ENCODE measurements at regions not wholly inside any gene's neighbourhood (a gene's known extent, or its start where the extent isn't known, plus 50 kb on each side); places are given as distances from the start of the nearest gene placed in this dataset.

- no peak for TF ChIP-seq POLR2A (IDR thresholded peaks at IDR 0.05)
- TF ChIP-seq, protein P1, sequence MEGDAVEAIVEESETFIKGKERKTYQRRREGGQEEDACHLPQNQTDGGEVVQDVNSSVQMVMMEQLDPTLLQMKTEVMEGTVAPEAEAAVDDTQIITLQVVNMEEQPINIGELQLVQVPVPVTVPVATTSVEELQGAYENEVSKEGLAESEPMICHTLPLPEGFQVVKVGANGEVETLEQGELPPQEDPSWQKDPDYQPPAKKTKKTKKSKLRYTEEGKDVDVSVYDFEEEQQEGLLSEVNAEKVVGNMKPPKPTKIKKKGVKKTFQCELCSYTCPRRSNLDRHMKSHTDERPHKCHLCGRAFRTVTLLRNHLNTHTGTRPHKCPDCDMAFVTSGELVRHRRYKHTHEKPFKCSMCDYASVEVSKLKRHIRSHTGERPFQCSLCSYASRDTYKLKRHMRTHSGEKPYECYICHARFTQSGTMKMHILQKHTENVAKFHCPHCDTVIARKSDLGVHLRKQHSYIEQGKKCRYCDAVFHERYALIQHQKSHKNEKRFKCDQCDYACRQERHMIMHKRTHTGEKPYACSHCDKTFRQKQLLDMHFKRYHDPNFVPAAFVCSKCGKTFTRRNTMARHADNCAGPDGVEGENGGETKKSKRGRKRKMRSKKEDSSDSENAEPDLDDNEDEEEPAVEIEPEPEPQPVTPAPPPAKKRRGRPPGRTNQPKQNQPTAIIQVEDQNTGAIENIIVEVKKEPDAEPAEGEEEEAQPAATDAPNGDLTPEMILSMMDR (IDR thresholded peaks at IDR 0.05 in 4 of 5, conservative IDR thresholded peaks at IDR 0.05 in 1 of 5) = no peak
Observed at GRCh38 chr1:58363585-58363984, 182.9 kb downstream of the OMA1 start.
